T-helper 2 cell treated with Interferon-gamma antibody and Interleukin-4, amounts not matched to agents 100 ng/mL and 5 ng/mL, for 36 hours (primary cell): ENCODE measurements at regions not wholly inside any gene's neighbourhood (a gene's known extent, or its start where the extent isn't known, plus 50 kb on each side); places are given as distances from the start of the nearest gene placed in this dataset.
"Not testable (repeated sequence)": the region's sequence is repeated elsewhere in the genome, so short reads cannot be mapped to it uniquely, and the experiment has no call there.

ENCODE experiments used
- intact Hi-C: fragments of 100-400 bp; cut with micrococcal nuclease; formaldehyde crosslinking; loops from one replicate; pipeline ENCODE4 v1.15.1; 2023

DNA sequence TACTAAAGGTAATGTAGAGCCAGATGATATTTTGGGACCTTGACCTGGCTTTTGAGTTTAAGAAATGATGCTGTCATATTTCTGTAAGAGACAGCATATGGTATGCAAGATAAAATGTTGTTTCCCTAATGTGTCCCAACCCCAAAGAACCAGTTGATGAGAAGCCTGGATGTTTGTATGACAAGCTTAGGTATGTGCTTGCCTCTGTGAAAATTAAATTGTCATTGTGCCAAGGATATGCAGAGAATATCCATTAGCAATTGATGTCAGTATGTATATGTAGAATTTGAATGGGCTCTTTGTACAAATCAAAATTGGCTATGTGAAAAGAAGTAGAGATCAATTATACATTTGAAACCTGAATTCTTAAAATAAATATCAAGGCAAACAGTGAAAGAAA, 650.8 kb upstream of the EYS start:
- intact Hi-C loops = no loop called here

DNA sequence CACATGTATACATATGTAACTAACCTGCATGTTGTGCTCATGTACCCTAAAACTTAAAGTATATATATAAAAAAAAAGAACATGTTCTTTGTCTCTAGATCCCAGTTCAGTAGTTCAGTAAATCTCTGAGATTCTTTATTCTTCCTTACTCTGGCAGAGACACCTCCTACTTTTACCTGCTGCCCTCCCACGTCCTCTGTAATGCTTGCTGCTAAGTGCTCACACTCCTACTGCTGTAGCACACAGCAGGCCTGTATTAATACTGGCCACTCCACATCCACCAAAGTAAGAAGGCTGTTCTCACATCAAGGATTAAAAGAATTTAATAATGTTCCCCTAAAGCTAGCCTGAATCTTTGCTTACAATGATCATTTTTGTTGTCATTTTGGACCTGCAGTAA, 648.4 kb upstream of the EYS start:
- intact Hi-C loops = no loop called here

DNA sequence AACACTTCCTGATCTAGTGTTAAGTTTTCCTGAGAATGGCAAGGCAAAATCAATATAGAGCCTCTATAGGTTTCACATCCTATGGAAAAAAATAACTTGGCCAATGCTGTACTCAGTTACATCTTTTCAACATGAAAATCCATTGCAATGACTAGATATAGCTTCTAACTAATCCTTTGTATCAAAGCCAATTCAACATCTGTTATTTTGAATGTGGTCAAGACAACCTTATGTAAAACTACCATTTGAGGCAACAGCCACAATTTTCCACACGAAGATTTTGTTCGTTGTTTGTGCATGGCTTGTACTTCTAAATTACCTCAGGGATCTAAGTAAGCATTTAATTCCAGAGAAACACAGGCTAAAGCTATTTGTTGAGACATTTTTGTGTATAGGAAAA, 637.8 kb upstream of the EYS start:
- intact Hi-C loops = no loop called here

DNA sequence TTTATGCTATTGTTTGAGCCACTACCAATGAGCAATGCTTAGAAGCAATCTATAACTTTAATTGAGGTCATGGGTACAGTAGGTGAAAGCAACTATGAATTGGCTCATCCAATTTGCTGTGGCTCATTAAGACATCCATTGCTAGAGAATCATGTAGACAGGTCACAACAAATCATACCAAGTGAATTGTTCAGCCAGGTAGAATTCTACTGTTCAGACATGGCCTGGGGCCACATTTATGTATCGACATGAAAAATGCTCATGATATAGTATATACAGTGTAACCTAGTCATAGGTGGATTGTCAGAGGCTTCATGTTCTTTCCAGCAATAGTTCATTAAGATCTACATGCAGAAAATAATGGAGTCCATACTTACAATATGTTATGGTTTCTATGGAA, 633.7 kb upstream of the EYS start:
- intact Hi-C loops = no loop called here

DNA sequence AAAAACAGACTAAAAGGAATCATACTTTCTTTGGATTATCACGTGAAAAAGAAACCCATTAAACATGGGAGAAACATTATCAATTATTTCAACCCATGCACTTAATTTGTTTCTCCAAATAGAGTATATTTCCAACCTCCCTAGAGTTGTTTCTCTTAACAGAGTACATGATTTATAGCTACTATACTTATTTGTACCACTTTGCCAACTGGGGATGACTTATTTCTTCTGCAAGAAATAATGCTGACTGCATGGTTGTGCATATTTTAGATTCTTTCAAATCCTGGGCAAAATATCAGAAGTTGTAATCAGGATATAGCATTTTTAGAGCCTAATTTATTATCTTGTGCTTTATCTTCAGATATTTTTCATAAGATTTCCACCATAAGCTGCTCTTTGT, 629.1 kb upstream of the EYS start:
- intact Hi-C loops = no loop called here

DNA sequence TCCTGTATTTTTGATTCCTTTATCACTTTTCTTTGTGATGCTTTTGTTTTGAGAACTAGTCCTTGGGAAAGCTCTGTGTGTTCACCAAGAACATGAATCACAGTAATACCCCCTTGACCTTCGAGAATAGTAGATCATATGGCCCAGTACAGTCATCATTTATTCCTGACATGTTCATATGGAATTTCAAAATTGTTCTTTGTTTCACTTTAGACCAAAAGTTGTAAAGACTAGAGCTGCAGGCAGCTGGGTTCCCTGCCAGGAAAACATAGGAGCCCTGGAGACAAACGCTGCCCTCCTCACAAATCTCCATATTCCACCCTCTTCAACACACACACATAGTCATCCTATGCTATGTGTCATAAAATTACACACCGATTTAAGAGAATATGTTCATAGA, 621.2 kb upstream of the EYS start:
- intact Hi-C loops = no loop called here

DNA sequence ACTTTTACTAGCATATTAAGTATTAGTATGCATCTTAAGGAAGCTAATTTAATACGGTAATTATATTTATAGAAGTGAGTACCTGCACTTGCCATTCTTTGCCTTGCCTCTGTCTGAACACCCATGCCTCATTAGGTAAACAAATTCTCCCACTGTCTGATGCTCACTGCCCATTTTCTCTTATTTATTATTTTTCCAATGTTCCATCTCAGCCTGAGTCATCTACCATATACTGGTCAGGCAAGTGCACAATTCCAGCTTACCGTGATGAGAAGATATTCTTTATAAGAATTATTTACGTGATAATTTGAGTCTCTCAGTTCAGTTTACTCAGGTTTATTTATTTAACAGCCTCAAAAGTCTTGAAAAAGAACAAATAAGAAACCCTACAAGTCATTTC, 619.2 kb upstream of the EYS start:
- intact Hi-C loops = no loop called here

DNA sequence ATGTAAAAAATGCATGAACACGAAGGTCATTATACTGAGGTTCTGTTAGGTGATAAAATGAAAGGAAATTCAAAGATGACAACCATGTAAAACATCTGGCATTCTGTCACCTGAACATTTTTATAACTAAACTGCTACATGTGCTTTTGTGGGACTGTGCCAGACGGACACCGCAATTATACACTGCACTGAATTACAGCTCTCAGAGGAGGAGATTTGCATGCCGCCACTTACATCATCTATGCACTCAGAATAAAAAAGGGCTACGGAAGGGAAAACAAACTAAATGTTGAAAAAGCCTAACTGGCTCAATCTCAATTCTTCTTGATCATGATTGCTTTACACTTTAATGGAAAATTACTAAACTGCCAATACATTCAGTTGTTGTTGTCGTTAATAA, 614.0 kb upstream of the EYS start:
- intact Hi-C loops = no loop called here

DNA sequence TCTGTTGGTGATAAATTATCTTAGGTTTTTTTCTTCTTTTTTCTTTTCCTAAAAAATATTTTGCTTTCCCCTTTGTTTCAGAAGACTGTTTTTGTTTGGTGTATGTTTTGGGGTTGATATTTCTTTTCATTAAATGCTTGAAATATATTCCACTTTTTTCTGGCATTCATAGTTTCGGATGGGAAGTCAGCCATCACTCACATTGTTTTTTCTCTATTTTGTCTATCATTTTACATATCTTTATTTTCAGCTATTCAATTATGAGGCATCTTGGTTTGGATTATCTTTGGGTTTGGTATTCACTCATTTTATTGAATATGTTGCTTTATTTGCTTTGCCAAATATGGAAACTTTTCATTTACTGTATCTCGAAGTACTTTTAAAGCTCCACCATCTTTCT, 600.5 kb upstream of the EYS start:
- intact Hi-C loops = no loop called here

DNA sequence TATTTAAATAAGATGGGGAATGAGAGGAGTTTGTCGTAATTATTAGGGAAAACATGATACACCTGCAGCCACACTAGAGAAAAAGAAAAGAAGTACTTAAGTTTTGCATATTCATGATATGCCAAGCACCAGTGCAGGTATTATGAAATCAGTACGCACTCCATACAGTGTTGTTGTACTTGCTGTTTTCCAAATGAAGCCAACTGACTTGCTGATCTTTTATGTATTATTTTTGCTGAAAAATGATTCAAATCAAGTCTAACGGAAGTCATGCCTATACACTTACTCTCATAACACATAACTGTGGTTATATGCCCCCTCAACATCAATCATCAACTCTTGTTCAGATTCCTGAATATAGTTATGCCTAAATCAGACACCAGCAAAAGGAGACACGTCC, 584.9 kb upstream of the EYS start:
- intact Hi-C loops = no loop called here

DNA sequence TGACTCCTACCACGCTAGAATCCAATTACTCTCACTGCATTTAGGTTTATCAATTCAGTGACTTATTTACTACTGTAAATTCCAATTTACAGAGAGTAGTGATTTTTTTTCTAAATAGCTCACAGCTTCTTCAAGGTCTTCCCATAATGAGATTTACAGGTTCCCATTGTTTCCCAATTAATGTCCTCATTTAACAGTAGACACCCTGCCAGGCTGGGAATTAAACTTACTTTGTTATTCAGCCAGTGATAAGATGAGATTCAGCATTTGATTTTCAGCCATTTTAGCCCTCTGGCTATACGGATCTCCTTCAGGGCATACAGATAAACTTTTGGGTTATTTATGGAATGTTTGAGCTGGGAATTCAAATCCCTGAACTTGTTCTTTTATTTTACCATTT, 582.9 kb upstream of the EYS start:
- intact Hi-C loops = no loop called here

DNA sequence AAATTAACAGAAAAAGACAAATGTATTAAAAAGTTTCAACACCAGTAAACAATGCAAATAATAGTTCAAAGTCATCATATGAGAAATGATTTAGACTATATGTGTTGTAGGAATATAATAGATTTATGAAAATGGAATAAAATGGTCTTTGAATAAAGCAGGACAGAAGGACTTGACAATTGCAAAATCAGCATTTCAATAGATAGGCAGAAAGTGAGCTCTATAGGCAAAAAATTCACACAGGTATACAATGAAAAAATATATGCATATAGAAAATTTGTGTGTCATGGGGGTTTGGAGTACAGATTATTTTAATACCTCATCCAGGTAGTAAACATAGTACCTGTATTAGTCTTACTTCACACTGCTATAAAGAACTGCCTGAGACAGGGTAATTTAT, 571.1 kb upstream of the EYS start:
- intact Hi-C loops = no loop called here

DNA sequence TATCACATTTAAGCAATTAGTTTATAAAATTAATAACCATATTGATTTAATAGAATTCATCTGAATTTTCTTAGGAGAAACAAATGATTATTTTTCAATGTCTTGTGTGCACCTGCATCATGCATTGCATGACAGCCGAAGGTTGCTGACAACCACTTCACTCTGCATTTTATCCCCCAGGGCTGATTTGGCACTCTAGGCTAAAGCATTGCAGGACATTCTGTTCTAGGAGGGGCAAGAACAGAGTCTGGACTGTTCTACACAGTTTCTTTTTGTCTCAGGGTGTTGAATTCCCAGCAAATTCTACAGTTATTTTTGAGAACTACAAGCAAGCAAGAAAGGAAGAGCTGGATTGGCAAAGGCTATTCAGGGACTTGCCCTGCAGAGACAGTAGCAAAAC, 570.4 kb upstream of the EYS start:
- intact Hi-C loops = no loop called here

DNA sequence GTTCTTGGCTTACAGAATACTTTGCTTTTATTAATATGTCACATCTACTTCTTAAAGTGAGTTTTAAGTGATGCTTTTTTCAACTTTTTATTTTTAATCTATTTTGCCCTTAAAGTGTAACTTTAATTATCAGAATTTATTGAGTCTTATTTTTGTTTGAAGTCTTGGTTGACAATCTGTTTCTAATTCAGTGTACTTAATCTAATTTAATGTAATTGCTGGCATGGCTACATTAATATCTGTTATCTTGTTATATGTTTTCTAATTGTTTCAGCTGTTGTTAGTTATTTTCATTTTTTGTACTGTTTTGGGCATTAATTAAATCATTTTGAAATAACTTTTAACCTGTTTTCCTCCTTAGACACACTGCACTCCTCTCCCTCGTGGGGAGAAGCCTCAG, 558.7 kb upstream of the EYS start:
- intact Hi-C loops = no loop called here

DNA sequence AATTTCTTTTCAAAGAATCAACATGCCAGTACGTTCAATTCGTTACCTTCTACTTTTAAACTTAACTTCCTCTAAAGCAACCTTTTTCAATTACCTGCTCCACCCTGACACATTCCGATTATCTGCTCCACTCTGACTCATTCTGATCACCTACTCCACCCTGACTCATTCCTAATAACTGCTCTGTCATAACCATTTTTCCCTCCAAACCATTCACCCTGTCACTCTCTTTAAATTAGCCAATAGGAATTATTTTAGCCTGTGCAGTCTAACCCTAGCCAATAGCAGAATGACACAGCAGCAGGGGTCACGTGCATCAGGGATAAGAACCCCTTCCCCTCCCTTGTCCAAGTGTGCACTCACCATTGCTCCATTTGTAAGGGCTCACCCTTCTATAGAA, 557.4 kb upstream of the EYS start:
- intact Hi-C loops = no loop called here

DNA sequence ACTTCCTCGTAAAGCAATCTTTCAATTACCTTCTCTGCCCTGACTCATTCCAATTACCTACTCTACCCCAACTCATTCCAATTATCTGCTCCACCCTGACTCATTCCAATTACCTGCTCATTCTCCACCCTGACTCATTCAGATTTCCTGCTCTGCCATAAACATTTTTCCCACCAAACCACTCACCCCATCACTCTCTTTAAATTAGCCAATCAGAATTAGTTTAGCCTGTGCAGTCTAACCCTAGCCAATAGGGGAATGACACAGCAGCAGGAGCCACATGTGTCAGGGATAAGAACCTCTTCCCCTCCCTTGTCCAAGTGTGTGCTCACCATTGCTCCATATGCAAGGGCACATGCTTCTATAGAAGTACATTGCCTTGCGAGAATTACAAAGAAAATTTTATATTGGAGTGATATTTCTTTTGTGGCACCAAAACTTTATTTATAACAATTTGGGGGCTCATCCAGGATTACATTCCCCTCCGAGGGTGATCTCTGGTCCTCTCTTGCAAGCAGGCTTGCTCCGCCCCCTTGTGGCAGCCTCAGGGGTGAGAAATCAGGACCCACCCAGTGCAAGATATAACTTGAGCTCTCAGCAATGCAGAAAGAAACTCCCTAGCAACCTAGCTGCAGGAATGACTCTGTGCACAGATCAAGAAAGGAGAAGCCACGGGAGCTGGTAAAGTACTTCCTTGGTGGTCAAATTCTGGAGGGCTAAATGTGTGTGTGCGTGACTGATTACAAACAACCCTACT, 551.9 kb upstream of the EYS start:
- intact Hi-C loops = not testable (repeated sequence)

DNA sequence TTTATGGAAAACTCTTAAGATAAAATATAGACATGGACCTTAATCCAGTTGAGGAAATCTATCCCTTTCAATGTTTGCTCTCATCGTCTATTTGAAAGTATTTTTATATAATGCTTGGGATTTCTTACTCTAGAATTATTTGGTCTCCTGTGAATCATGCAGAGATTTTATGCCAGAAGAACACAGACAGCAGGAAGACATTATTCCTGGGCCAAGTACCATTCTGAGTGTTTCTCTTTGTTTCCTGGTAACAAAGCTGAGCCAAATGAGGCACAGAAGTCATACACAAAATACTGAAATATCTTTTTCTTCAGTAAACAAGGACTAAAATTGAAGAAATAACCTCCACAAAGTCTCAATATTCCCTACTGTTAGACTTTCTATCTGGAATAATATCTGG, 538.2 kb upstream of the EYS start:
- intact Hi-C loops = no loop called here

DNA sequence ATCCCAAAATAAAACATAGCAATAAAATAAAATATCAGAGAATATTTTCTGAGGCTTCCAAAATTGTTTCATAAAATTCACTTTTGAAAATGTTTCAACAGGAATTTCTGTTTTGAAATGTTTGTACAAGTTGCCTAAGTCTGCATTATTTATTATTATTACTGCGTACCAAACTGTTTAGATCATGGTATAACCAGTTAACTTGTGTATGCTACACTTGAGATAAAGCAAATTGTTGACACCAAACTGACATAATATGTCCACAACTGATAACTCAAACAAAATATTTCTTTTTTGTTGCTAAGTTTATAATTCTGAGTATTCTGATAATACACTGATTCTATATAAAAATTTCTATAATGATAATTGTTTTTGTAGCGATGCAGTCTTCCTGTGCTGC, 531.8 kb upstream of the EYS start:
- intact Hi-C loops = no loop called here

DNA sequence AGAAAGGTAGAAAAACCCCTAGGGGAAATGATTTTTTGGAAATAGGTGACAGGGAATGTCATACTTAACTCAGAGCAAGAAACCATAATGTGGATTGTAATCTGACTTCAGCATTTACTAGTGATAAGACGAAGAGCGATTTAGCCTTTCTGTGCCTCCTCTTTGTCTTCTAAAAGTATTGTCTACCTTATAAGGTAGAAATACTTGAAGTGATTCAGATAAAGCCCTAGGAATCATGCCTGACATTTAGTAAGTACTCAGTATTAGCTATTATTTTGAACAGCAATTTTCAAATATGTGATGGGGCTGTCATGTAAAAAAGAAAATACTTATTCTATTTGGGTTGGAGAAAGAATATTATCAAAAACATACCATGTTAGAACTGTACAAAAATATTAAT, 525.9 kb upstream of the EYS start:
- intact Hi-C loops = no loop called here

DNA sequence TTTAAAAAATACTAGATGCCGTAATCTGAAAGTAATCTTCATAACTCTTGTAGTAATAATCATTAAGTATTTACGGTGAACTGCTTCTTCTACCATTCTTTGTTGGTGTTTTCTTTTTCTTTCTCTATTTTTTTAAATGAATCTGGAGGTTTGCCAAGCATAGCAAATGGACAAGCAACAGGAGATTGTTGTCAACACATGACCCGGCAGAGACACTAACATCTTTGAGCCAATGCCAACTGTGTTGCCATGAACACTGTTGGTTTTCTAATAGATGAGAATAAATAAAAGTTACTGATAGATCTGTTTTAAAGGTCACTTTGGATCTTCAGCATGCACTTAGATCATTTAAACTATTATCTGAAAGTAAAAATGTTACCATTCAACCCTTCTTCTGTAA, 523.6 kb upstream of the EYS start:
- intact Hi-C loops = no loop called here

DNA sequence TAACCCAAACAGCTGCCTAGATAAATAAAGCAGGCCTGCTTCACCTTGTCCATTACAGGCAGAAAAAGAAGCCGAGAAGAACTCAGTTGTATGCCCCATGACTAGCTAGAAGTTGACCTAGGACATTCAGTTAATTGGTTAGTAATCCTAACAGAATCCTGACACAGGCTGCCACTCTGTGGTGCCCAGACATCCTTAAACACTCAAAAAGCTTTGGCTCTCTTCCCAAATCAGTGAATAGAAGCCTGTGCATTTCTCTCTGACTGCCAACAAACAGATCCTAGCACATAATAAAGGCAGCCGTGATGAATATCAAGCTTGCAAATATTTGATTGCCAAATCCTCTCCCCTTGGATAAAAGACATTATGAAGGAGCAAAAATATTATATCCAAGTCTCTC, 519.1 kb upstream of the EYS start:
- intact Hi-C loops = no loop called here

DNA sequence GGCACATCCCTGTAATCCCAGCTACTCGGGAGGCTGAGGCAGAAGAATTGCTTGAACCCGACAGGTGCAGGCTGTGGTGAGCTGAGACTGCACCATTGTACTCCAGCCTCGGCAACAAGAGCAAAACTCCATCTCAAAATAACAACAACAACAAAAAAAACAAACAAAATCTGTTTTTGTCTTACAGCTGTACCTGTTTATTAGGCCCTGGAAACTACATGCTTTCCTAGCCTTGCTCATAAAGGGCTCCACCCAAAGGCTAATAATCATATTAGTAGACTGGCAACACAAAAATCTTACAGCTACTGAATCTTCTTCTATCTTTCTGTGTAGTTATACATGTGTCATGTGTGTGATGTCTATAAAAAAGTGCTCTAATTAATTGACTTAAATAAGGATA, 503.9 kb upstream of the EYS start:
- intact Hi-C loops = no loop called here

DNA sequence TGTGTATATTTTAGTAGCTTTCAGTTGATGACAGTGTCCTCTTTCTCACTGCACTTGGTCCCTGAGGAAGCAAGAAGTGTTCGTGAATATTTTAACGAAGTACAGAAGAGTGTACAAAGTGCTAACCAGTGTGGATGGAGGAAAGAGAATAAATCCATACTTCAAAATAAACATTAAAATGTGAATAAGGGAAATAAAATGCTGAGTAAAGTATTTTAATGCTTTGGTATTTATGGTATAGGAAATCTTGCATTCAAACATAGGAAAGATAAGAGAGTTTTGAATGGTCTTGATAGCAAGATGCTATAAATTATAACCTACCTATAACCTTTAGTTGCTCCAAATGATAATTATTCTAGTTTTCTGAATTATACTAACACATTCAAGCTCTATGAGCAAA, 493.4 kb upstream of the EYS start:
- intact Hi-C loops = no loop called here

DNA sequence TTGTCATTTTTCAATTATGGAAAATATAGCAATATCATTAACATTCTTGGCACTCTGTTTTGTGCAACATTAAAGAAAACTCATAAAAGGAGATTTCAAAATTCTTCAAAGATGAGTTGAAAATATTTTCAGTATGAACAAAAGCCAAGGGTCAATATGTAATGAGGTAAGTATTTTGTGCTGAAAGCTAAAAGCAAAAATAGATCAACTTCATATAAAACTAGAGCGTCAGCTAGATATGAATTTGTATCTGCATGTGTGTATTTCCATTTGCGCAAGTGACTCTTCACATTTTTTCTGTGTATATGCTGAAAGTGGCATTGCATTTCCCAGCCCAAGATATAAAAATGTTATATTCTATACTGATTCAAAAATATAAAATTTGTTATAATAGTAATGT, 492.1 kb upstream of the EYS start:
- intact Hi-C loops = no loop called here
